AG09319 (cell line): ENCODE measurements at regions not wholly inside any gene's neighbourhood (a gene's known extent, or its start where the extent isn't known, plus 50 kb on each side); places are given as distances from the start of the nearest gene placed in this dataset.

Experiments used
- DNase-seq: peaks from one replicate; pipeline ENCODE4 v3.0.0-alpha.2; 2010; ENCODE audit warnings: low read depth; ENCODE audit errors: extremely low read depth
- TF ChIP-seq, protein P1 (sequence below): IDR thresholded peaks from 2 replicates; pipeline ENCODE4 v1.5.1; 2011; ENCODE audit warnings: low read depth, mild to moderate bottlenecking, inconsistent platforms, low read length, moderate library complexity

DNA sequence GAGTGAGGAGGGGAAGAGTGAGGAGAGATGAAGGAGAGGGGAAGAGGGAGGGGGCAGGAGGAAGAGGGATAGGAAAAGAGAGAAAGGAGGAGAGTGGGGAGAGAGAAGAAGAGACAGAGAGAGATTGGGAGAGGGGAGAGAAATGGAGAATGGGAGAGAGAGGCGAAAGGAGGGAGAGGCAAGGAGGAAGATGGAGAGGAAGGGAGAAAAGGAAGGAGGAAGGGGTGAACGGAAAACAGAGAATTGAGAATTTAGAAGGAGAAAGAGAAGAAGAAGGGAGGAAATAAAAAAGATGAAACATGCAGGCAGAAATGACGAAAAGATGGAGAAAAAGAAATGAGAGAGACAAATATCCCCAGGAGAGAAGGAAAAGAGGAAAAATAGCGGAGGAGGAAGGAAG lies 502.8 kb downstream of the MN1 start:
- no peak for DNase-seq

DNA sequence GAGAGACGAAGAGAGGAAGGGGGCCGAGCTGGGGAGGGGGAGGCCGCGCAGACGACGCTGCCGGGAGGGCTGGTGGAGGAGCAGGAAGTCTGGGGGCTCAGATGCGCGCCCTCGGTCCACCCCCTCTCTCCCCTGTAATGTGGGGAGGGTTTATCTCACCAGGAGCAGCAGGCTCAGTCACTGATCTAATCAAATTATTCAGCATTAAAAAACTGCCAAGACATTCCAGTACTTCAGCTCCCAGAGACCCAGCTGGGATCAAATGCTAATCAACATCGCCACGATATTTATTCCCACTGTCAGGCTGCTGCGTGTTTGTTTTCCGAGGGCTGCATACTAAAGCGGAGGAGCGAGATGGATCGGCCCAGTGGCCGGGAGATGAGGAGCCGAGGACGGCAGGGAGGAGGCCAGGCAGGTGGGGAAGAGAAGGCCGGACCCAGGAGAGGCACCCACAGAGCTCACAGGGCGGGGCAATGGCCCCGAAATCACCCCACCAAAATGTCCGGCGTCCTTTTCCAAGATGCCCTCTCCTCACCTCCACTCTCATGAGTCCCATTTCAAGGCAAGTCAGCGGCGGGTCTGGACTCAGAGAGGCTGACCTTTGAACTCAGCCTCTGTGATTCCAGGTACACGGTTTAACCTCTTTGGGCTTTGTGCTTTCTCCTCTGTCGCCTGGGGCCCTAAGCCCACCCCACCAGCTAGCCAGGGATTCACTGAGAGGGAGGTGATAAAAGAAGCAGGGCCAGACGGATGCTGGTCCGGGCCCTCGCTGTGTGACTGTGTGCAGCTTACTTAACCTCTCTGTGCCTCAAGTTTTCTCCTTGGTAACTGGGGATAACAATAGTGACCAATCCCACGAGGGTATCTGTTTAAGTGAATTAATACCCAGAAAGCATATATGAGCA lies 502.1 kb downstream of the MN1 start:
- TF ChIP-seq, protein P1, sequence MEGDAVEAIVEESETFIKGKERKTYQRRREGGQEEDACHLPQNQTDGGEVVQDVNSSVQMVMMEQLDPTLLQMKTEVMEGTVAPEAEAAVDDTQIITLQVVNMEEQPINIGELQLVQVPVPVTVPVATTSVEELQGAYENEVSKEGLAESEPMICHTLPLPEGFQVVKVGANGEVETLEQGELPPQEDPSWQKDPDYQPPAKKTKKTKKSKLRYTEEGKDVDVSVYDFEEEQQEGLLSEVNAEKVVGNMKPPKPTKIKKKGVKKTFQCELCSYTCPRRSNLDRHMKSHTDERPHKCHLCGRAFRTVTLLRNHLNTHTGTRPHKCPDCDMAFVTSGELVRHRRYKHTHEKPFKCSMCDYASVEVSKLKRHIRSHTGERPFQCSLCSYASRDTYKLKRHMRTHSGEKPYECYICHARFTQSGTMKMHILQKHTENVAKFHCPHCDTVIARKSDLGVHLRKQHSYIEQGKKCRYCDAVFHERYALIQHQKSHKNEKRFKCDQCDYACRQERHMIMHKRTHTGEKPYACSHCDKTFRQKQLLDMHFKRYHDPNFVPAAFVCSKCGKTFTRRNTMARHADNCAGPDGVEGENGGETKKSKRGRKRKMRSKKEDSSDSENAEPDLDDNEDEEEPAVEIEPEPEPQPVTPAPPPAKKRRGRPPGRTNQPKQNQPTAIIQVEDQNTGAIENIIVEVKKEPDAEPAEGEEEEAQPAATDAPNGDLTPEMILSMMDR: no peak
- DNase-seq: no peak

More for the DNA sequence above, 502.8 kb downstream of the MN1 start:
- TF ChIP-seq, protein P1: no peak

DNA sequence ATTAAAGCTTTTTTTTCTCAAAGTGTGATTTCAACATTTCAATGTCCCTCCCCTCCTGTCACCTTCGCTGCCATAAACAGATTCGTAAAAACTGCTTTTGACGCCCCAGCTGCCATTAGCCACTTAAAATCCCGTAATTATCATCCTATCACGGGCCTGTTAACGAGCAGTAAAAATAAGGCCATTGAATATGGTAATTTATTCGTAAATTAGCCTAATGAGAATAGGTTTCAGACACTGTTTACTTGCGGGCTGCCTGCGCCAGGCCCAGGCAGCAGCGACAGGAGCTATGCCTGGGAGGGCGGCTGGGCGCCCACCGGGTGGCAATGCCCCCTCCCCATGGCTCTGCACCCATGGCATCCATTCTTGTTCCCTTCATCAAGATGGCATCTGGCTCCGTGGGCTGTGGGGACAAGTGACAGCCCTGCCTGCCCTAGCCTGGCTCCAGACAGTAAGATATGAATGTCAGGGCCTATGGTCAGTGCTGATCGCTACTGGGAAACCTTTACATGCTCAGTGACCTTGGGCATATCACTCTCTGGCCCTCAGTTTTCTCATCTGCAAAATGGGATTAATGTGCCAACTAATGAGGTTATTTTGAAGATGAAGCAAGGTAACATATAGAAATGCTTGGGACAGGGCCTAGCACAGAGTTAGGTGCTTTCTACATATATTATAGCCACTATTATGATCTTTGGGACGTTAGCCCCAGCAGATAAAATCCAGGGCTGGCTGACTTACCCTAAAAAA lies 500.8 kb downstream of the MN1 start:
- DNase-seq: no peak
- TF ChIP-seq, protein P1: no peak

DNA sequence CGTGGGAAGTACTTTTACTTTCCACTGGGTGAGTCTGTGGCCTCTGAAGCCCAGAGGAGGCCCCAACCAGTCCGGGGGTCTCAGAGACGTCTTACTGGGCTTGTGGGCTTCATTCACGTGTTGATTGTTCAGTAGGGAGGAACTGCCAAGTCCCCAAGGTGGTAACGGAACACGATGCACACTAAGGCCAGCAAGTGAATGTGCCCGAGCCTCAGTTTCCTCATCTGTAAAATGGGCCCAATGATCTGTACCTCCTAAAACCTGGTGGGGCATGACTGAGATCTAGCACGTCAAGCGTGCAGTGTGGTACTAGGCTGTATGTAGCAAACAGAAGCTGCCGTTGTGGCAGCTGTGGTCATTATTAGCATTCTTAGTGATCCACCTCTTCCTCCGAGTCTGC lies 499.1 kb downstream of the MN1 start:
- TF ChIP-seq, protein P1: no peak
- DNase-seq: no peak

DNA sequence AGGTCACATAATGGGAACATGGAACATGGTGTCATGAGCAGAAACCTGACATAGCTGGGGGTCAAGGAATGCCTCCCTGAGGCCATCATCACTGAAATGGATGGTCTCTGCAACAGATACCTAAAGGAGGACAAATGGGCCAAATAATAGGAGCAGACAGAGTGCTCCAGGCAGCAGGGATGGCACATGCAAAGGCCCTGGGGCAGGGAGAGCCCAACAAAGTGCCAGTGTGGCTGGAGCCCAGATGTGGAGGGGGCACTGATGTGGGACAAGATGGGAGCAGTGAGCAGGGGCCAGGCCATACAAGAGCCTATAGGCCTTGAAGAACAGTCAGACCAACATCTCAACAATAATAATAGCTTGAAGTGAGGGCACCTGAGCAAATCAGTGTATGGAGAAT lies 497.8 kb downstream of the MN1 start:
- DNase-seq: no peak
- TF ChIP-seq, protein P1: no peak

DNA sequence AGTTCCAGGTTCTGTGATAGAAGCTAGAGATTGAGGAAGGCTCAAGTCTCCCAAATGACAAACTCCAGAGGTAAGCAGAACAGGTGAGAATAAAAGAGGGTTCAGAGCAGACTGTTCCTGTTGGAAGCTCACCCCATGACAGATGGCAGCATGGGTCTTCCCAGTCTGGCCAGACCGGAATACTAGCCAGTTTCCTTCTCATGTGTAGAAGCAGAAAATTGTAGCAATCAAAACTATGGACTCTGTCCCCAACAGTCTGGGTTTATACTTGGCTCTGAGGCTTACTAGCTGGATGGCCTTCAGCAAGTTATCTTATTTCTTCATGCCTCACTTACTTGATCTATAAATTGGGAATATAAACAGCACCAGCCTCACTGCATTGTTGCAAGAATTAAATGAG lies 494.8 kb downstream of the MN1 start:
- TF ChIP-seq, protein P1: no peak
- DNase-seq: no peak
